ENCODE measurements at regions not wholly inside any gene's neighbourhood (a gene's known extent, or its start where the extent isn't known, plus 50 kb on each side); places are given as distances from the start of the nearest gene placed in this dataset.
A peak's percentile ranks its signal among the peaks of the same experiment; 100 is the strongest.

GRCh38 chr6:163956571-163957407, 542.3 kb downstream of the QKI start:
- peak in 1 of 3 donors; percentile 17 for TF ChIP-seq POLR2AphosphoS5 (IDR thresholded peaks at IDR 0.05)
- peak; percentile 78 to 83 (median 80) for TF ChIP-seq CTCF (IDR thresholded peaks at IDR 0.05)
- TF ChIP-seq POLR2A (IDR thresholded peaks at IDR 0.05), result no peak
- Histone ChIP-seq H3K27me3 (no peaks in the 10 kb centered on the region), H3K36me3 (no peaks in the 10 kb centered on the region), H3K27ac (no peak overlapping the region), H3K4me1 (peaks cover 0 to 4% (median 0%) of the 10 kb centered on the region in 4 donors), H3K9me3 (no peaks in the 10 kb centered on the region), H3K4me3 (no peak overlapping the region)
- DNase-seq, result peak; percentile 74
- in situ Hi-C loops (cut with MboI; ENCODE audit: low pct_ligation_motif_present in 1 of 4, low pct_unique_long_range_greater_than_20kb in 1 of 4, low sequenced_read_pairs in 3 of 4), result loop anchor here (5.0 to 25.0 kb wide), 4 partner anchors 519 to 532 kb away; no protein-coding TSS in a partner anchor
- 22 to 26% methylated on average over 9 to 12 of the region's 12 CpGs for WGBS, 2 donors (ENCODE audit: low coverage in 1 of 2)
- intact Hi-C loops (cut with DNase I; ENCODE audit: low total_unique reads), result no loop called here

- Histone ChIP-seq H3K9me3 (no peaks in the 10 kb centered on the region), H3K4me1 (peaks cover 0 to 4% (median 0%) of the 10 kb centered on the region in 4 donors), H3K27ac (no peak overlapping the region), H3K36me3 (no peaks in the 10 kb centered on the region), H3K27me3 (no peaks in the 10 kb centered on the region), H3K4me3 (no peak overlapping the region)
- no peak for DNase-seq
- no peak for TF ChIP-seq POLR2A (IDR thresholded peaks at IDR 0.05)
- TF ChIP-seq EP300 (IDR thresholded peaks at IDR 0.05; ENCODE audit: low read depth), result no peak
- no peak for TF ChIP-seq CTCF (IDR thresholded peaks at IDR 0.05)
- TF ChIP-seq POLR2AphosphoS5 (IDR thresholded peaks at IDR 0.05), result no peak
- intact Hi-C loops (cut with DNase I; ENCODE audit: low total_unique reads) (no loop called here), in situ Hi-C loops (cut with MboI; ENCODE audit: low pct_ligation_motif_present in 1 of 4, low pct_unique_long_range_greater_than_20kb in 1 of 4, low sequenced_read_pairs in 3 of 4) (loop anchor here (5.0 to 25.0 kb wide), 4 partner anchors 518 to 531 kb away; no protein-coding TSS in a partner anchor)
- WGBS, 2 donors (ENCODE audit: low coverage in 1 of 2), result 39 to 66% methylated on average over 2 to 4 of the region's 4 CpGs
Measured at GRCh38 chr6:163955756-163956155, 541.2 kb downstream of the QKI start.

GRCh38 chr6:163955096-163955495, 540.6 kb downstream of the QKI start:
- Histone ChIP-seq H3K27ac (no peak overlapping the region), H3K9me3 (no peaks in the 10 kb centered on the region), H3K36me3 (no peaks in the 10 kb centered on the region), H3K4me1 (peaks cover 0 to 4% (median 0%) of the 10 kb centered on the region in 4 donors), H3K4me3 (no peak overlapping the region), H3K27me3 (no peaks in the 10 kb centered on the region)
- no peak for TF ChIP-seq CTCF (IDR thresholded peaks at IDR 0.05)
- 81 to 84% methylated on average over 4 of the region's 4 CpGs for WGBS, 2 donors (ENCODE audit: low coverage in 1 of 2)
- in situ Hi-C loops (cut with MboI; ENCODE audit: low pct_ligation_motif_present in 1 of 4, low pct_unique_long_range_greater_than_20kb in 1 of 4, low sequenced_read_pairs in 3 of 4) (loop anchor here (5.0 to 25.0 kb wide), 4 partner anchors 518 to 530 kb away; no protein-coding TSS in a partner anchor), intact Hi-C loops (cut with DNase I; ENCODE audit: low total_unique reads) (no loop called here)
- no peak for DNase-seq

- intact Hi-C loops (cut with DNase I; ENCODE audit: low total_unique reads) (no loop called here), in situ Hi-C loops (cut with MboI; ENCODE audit: low pct_ligation_motif_present in 1 of 4, low pct_unique_long_range_greater_than_20kb in 1 of 4, low sequenced_read_pairs in 3 of 4) (loop anchor here in 3 of 4 donors (10.0 to 25.0 kb wide), 3 partner anchors 517 to 529 kb away; no protein-coding TSS in a partner anchor)
- WGBS, 2 donors (ENCODE audit: low coverage in 1 of 2), result 79 to 92% methylated on average over 4 to 5 of the region's 5 CpGs
- Histone ChIP-seq H3K4me1 (peaks cover 0 to 4% (median 0%) of the 10 kb centered on the region in 4 donors), H3K4me3 (no peak overlapping the region), H3K27me3 (no peaks in the 10 kb centered on the region), H3K36me3 (no peaks in the 10 kb centered on the region), H3K9me3 (no peaks in the 10 kb centered on the region), H3K27ac (no peak overlapping the region)
- TF ChIP-seq POLR2A (IDR thresholded peaks at IDR 0.05), result no peak
- no peak for TF ChIP-seq POLR2AphosphoS5 (IDR thresholded peaks at IDR 0.05)
- no peak for TF ChIP-seq EP300 (IDR thresholded peaks at IDR 0.05; ENCODE audit: low read depth)
- no peak for TF ChIP-seq CTCF (IDR thresholded peaks at IDR 0.05)
- DNase-seq, result no peak
Measured at GRCh38 chr6:163954088-163954775, 539.7 kb downstream of the QKI start.
